ENCODE measurements at regions not wholly inside any gene's neighbourhood (a gene's known extent, or its start where the extent isn't known, plus 50 kb on each side); places are given as distances from the start of the nearest gene placed in this dataset.

DNA sequence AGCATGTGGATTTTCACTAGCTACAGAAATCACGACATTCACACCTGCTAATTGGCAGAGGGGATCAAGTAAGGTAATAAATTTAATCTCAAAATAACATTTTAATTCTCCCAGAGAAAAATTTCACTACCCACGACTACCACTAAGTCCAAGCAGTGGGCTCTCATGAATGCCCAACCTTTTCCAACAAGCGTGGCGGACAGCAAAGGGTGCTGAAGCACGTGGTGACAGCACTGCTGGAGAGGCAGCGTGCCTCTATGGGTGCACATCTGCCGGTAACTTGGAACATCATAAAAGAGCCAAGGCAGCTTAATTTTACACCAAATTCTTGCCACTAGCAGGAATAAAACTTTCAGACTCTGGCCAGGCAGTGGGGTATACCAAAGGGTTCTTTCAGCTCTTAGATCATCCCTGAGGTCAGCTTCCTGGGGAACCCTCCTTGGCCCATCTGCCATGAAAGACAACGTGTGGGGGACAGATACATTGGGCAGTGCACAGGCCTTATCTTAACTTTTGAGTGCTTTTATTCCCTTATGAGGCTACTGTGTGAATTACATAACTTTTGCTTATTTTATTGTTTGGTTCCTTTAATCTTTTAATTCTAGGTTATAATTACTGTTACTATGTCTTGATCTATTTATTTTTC, 206.7 kb upstream of the KCTD7 start:
- no peaks in the 10 kb centered on the region for H4K20me1 ChIP-seq (replicated peaks; ENCODE audit: control insufficient read depth, extremely low read depth, insufficient read depth, low read length)
- no peaks in the 10 kb centered on the region for H3K9me1 ChIP-seq (replicated peaks; ENCODE audit: control insufficient read depth, extremely low read depth, insufficient read depth, low read length)
- H3K9me3 ChIP-seq (replicated peaks; ENCODE audit: control insufficient read depth, insufficient read depth, low read length) = no peaks in the 10 kb centered on the region
- dilution Hi-C loops (cut with MboI; ENCODE audit: extremely low pct_ligation_motif_present, low sequenced_read_pairs) = no loop called here
- ChIA-PET CTCF (no interaction called here), POLR2A (no interaction called here)
- H3K36me3 ChIP-seq (ENCODE audit: control insufficient read depth in 2 of 2, extremely low read depth in 1 of 2, insufficient read depth in 2 of 2, low read length in 2 of 2) = no peaks in the 10 kb centered on the region
- H3K27ac ChIP-seq (ENCODE audit: insufficient read depth, low read depth, low read length) = no peak overlapping the region
- H3K9ac ChIP-seq (replicated peaks; ENCODE audit: extremely low read depth, insufficient read depth, low read length) = no peak overlapping the region
- TF ChIP-seq, protein P1, sequence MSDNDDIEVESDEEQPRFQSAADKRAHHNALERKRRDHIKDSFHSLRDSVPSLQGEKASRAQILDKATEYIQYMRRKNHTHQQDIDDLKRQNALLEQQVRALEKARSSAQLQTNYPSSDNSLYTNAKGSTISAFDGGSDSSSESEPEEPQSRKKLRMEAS (IDR thresholded peaks at IDR 0.05; ENCODE audit: insufficient read depth, insufficient read length) = no peak
- TF ChIP-seq FOS (IDR thresholded peaks at IDR 0.05; ENCODE audit: borderline replicate concordance, insufficient read depth, low read length) (no peak), MYC (IDR thresholded peaks at IDR 0.05; ENCODE audit: low read depth, low read length) (no peak), GATA2 (IDR thresholded peaks at IDR 0.05; ENCODE audit: insufficient read depth, insufficient read length, low read depth, low read length) (no peak), JUN (IDR thresholded peaks at IDR 0.05; ENCODE audit: borderline replicate concordance, insufficient read depth, insufficient read length, low read depth) (no peak)
- BruUV-seq (replicated peaks) = no TSS peak
- H3K79me2 ChIP-seq (ENCODE audit: control insufficient read depth, insufficient read depth, low read length) = no peaks in the 10 kb centered on the region
- no peak overlapping the region for H3K4me2 ChIP-seq (ENCODE audit: insufficient read depth, low read length)
- FAIRE-seq (no peak), DNase-seq (ENCODE audit: low read depth, low spot score) (no peak)
- H3K27me3 ChIP-seq (ENCODE audit: control insufficient read depth in 2 of 2, insufficient read depth in 2 of 2, low read length in 2 of 2) = no peaks in the 10 kb centered on the region
- H3K4me1 ChIP-seq (ENCODE audit: control insufficient read depth, extremely low read depth, insufficient read depth, low read length) = no peaks in the 10 kb centered on the region
- no peak overlapping the region for H3K4me3 ChIP-seq (replicated peaks in 1 of 3; ENCODE audit: insufficient read depth in 1 of 3, low read depth in 1 of 3, low read length in 3 of 3)
- intact Hi-C loops (cut with micrococcal nuclease) = no loop called here
- H2AFZ ChIP-seq (ENCODE audit: low read depth, low read length) = no peak overlapping the region

DNA sequence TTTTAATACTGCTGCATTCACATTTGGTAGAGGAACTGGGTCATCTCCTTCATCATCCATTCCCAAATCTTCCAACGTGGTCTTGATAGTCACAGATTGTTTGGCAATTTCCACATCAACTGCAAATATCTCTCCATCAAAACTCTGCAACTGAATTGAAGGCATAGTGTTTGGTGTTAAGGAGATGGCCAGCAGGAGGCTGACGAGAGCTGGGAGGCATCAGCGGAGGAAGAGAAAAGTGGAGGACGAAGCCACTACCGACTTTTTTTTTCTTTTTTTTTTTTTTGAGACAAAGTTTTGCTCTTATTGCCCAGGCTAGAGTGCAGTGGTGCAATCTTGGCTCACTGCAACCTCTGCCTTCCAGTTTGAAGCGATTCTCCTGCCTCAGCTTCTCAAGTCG, 205.0 kb upstream of the KCTD7 start:
- H3K9me3 ChIP-seq (replicated peaks; ENCODE audit: control insufficient read depth, insufficient read depth, low read length) = no peaks in the 10 kb centered on the region
- CTCF ChIA-PET = no interaction called here
- dilution Hi-C loops (cut with MboI; ENCODE audit: extremely low pct_ligation_motif_present, low sequenced_read_pairs) = no loop called here

More for the DNA sequence above, 205.0 kb upstream of the KCTD7 start:
- POLR2A ChIA-PET = no interaction called here
- H3K36me3 ChIP-seq (ENCODE audit: control insufficient read depth in 2 of 2, extremely low read depth in 1 of 2, insufficient read depth in 2 of 2, low read length in 2 of 2) = no peaks in the 10 kb centered on the region
- H3K79me2 ChIP-seq (ENCODE audit: control insufficient read depth, insufficient read depth, low read length) = no peaks in the 10 kb centered on the region
- DNase-seq (ENCODE audit: low read depth, low spot score) (no peak), FAIRE-seq (no peak)
- no peaks in the 10 kb centered on the region for H3K9me1 ChIP-seq (replicated peaks; ENCODE audit: control insufficient read depth, extremely low read depth, insufficient read depth, low read length)
- H3K4me3 ChIP-seq (replicated peaks in 1 of 3; ENCODE audit: insufficient read depth in 1 of 3, low read depth in 1 of 3, low read length in 3 of 3) = no peak overlapping the region
- H3K9ac ChIP-seq (replicated peaks; ENCODE audit: extremely low read depth, insufficient read depth, low read length) = no peak overlapping the region
- no peaks in the 10 kb centered on the region for H3K27me3 ChIP-seq (ENCODE audit: control insufficient read depth in 2 of 2, insufficient read depth in 2 of 2, low read length in 2 of 2)
- H2AFZ ChIP-seq (ENCODE audit: low read depth, low read length) = no peak overlapping the region
- no TSS peak for BruUV-seq (replicated peaks)
- intact Hi-C loops (cut with micrococcal nuclease) = no loop called here
- no peaks in the 10 kb centered on the region for H4K20me1 ChIP-seq (replicated peaks; ENCODE audit: control insufficient read depth, extremely low read depth, insufficient read depth, low read length)
- TF ChIP-seq JUN (IDR thresholded peaks at IDR 0.05; ENCODE audit: borderline replicate concordance, insufficient read depth, insufficient read length, low read depth) (no peak), GATA2 (IDR thresholded peaks at IDR 0.05; ENCODE audit: insufficient read depth, insufficient read length, low read depth, low read length) (no peak), POLR2AphosphoS5 (IDR thresholded peaks at IDR 0.05; ENCODE audit: insufficient read depth, low read depth, low read length) (no peak), MYC (IDR thresholded peaks at IDR 0.05; ENCODE audit: low read depth, low read length) (no peak), EZH2 (IDR thresholded peaks at IDR 0.05; ENCODE audit: borderline replicate concordance, low read depth, low read length, severe bottlenecking) (no peak), FOS (IDR thresholded peaks at IDR 0.05; ENCODE audit: borderline replicate concordance, insufficient read depth, low read length) (no peak), POLR2A (IDR thresholded peaks at IDR 0.05; ENCODE audit: low read depth, low read length) (no peak)
- TF ChIP-seq, protein P1 (IDR thresholded peaks at IDR 0.05; ENCODE audit: insufficient read depth, insufficient read length) = no peak
- TF ChIP-seq, protein P2, sequence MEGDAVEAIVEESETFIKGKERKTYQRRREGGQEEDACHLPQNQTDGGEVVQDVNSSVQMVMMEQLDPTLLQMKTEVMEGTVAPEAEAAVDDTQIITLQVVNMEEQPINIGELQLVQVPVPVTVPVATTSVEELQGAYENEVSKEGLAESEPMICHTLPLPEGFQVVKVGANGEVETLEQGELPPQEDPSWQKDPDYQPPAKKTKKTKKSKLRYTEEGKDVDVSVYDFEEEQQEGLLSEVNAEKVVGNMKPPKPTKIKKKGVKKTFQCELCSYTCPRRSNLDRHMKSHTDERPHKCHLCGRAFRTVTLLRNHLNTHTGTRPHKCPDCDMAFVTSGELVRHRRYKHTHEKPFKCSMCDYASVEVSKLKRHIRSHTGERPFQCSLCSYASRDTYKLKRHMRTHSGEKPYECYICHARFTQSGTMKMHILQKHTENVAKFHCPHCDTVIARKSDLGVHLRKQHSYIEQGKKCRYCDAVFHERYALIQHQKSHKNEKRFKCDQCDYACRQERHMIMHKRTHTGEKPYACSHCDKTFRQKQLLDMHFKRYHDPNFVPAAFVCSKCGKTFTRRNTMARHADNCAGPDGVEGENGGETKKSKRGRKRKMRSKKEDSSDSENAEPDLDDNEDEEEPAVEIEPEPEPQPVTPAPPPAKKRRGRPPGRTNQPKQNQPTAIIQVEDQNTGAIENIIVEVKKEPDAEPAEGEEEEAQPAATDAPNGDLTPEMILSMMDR (IDR thresholded peaks at IDR 0.05; ENCODE audit: extremely low read depth in 1 of 2, insufficient read depth in 1 of 2, low read depth in 1 of 2, low read length in 2 of 2) = no peak
- H3K4me1 ChIP-seq (ENCODE audit: control insufficient read depth, extremely low read depth, insufficient read depth, low read length) = no peaks in the 10 kb centered on the region
- no peak overlapping the region for H3K4me2 ChIP-seq (ENCODE audit: insufficient read depth, low read length)
- no peak overlapping the region for H3K27ac ChIP-seq (ENCODE audit: insufficient read depth, low read depth, low read length)
